OCI-LY1 (cell line): ENCODE measurements at regions not wholly inside any gene's neighbourhood (a gene's known extent, or its start where the extent isn't known, plus 50 kb on each side); places are given as distances from the start of the nearest gene placed in this dataset.

Experiments used
- EZH2 ChIP-seq: fragments of 200-600 bp; sonication (generic), shearing (Covaris generic); IDR thresholded peaks from 2 replicates; pipeline ENCODE4 v1.8.0; 2017; ENCODE audit warnings: borderline replicate concordance, mixed run types, mild to moderate bottlenecking, antibody characterized with exemption, low read length, moderate library complexity, mixed read lengths
- TF ChIP-seq, protein P1 (sequence below): fragments of 200-600 bp; sonication (generic), shearing (Covaris generic); IDR thresholded peaks from 2 replicates; pipeline ENCODE4 v1.5.1; 2017; ENCODE audit warnings: mild to moderate bottlenecking, antibody characterized with exemption, low read length, moderate library complexity, mixed read lengths

- TF ChIP-seq, protein P1, sequence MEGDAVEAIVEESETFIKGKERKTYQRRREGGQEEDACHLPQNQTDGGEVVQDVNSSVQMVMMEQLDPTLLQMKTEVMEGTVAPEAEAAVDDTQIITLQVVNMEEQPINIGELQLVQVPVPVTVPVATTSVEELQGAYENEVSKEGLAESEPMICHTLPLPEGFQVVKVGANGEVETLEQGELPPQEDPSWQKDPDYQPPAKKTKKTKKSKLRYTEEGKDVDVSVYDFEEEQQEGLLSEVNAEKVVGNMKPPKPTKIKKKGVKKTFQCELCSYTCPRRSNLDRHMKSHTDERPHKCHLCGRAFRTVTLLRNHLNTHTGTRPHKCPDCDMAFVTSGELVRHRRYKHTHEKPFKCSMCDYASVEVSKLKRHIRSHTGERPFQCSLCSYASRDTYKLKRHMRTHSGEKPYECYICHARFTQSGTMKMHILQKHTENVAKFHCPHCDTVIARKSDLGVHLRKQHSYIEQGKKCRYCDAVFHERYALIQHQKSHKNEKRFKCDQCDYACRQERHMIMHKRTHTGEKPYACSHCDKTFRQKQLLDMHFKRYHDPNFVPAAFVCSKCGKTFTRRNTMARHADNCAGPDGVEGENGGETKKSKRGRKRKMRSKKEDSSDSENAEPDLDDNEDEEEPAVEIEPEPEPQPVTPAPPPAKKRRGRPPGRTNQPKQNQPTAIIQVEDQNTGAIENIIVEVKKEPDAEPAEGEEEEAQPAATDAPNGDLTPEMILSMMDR = no peak
- no peak for TF ChIP-seq EZH2
Observed at GRCh38 chrX:462853-463252, 76.1 kb upstream of the PPP2R3B start.
